HCT116 (cell line): ENCODE measurements at regions not wholly inside any gene's neighbourhood (a gene's known extent, or its start where the extent isn't known, plus 50 kb on each side); places are given as distances from the start of the nearest gene placed in this dataset.

ENCODE experiments used
- ATAC-seq: fragments of 200-7000 bp; cut with Tn5 transposase; 2 replicates; pipeline ENCODE4 v1.9.1; 2020; ENCODE audit warnings: mild to moderate bottlenecking, moderate library complexity
- BruUV-seq: library from RNA; stranded (reverse); fragments of 400-500 nt; replicated peaks from 2 replicates; lab custom pipeline; 2021; lab: Mats Ljungman, UMichigan
- CTCF ChIA-PET: fragments of 300-600 bp; sonication (Branson Sonifier 250); formaldehyde crosslinking; loops from one replicate; lab custom pipeline; 2021; ENCODE audit warnings: antibody characterized with exemption; lab: Charles Lee
- POLR2A ChIA-PET: fragments of 300-600, 350-600 bp; sonication (Branson Sonifier 250); formaldehyde crosslinking; loops from one replicate; lab custom pipeline; 2021; ENCODE audit warnings: antibody characterized with exemption; lab: Charles Lee
- RAD21 ChIA-PET, 2 experiments: fragments of 300-600 bp; sonication (Branson Sonifier 250); formaldehyde crosslinking; loops; one replicate each; lab custom pipeline; 2023; ENCODE audit warnings: low total read pairs in 2 of 2; ENCODE audit not compliant: uncharacterized antibody in 2 of 2, unreplicated experiment in 2 of 2, low non-redundant PET in 1 of 2; lab: Charles Lee
- DNase-seq: peaks from one replicate; pipeline ENCODE4 v3.0.0-alpha.2; 2010; ENCODE audit warnings: low read depth, low spot score
- H2AFZ ChIP-seq: fragments of 200-600 bp; shearing (Covaris generic), sonication (generic); 2 replicates; pipeline ENCODE4 v1.6.1; 2017; ENCODE audit warnings: low read depth, mixed run types, mixed read lengths, antibody characterized with exemption, low read length; ENCODE audit not compliant: poor library complexity, severe bottlenecking
- H3K27ac ChIP-seq: 2 replicates; pipeline ENCODE4 v1.5.1; 2012; ENCODE audit warnings: low read depth, low read length
- H3K27me3 ChIP-seq: fragments of 200-600 bp; sonication (generic); 2 replicates; pipeline ENCODE4 v1.6.1; 2016; ENCODE audit warnings: mixed run types, low read length, mixed read lengths; ENCODE audit not compliant: insufficient read depth
- H3K36me3 ChIP-seq, 2 experiments: fragments of 200-500 bp in 1 of 2; fragments of 200-600 bp in 1 of 2; sonication (Bioruptor generic) in 1 of 2; sonication (generic) in 1 of 2; 2 replicates each; pipeline versions ENCODE4 v1.5.1 to v1.6.1; 2014 to 2016; ENCODE audit warnings: low read length in 2 of 2, inconsistent platforms in 1 of 2, mixed read lengths in 1 of 2, mixed run types in 1 of 2; ENCODE audit not compliant: insufficient read depth in 2 of 2, control insufficient read depth in 1 of 2
- H3K4me1 ChIP-seq, 2 experiments: fragments of 200-600 bp in 1 of 2; sonication (generic) in 1 of 2; 2 replicates each; pipeline versions ENCODE4 v1.5.1 to v1.6.1; 2012 to 2017; ENCODE audit warnings: low read length in 2 of 2, inconsistent platforms in 1 of 2, mild to moderate bottlenecking in 1 of 2, mixed read lengths in 1 of 2, mixed run types in 1 of 2, moderate library complexity in 1 of 2; ENCODE audit not compliant: insufficient read depth in 2 of 2, control insufficient read depth in 1 of 2
- H3K4me2 ChIP-seq: fragments of 200-600 bp; sonication (generic); 2 replicates; pipeline ENCODE4 v1.6.1; 2017; ENCODE audit warnings: mixed run types, low read length, mixed read lengths
- H3K4me3 ChIP-seq, 2 experiments: fragments of 200-600 bp in 1 of 2; sonication (generic) in 1 of 2; replicated peaks in 1 of 2; 2 replicates each; pipeline ENCODE4 v1.5.1; 2011 to 2016; ENCODE audit warnings: low read length in 2 of 2, control low read depth in 1 of 2, low read depth in 1 of 2, mild to moderate bottlenecking in 1 of 2, mixed read lengths in 1 of 2, mixed run types in 1 of 2
- H3K79me2 ChIP-seq: fragments of 200-600 bp; sonication (generic); 2 replicates; pipeline ENCODE4 v1.6.1; 2017; ENCODE audit warnings: mild to moderate bottlenecking, mixed run types, low read length, moderate library complexity, mixed read lengths; ENCODE audit not compliant: insufficient read depth
- H3K9ac ChIP-seq: fragments of 200-600 bp; sonication (generic); 2 replicates; pipeline ENCODE4 v1.6.1; 2016; ENCODE audit warnings: low read length, mixed read lengths
- H3K9me2 ChIP-seq: fragments of 200-600 bp; sonication (generic), shearing (Covaris generic); 2 replicates; pipeline ENCODE4 v1.6.1; 2017; ENCODE audit warnings: mixed run types, mild to moderate bottlenecking, moderate library complexity; ENCODE audit not compliant: insufficient read depth
- H3K9me3 ChIP-seq, 2 experiments: fragments of 200-500 bp in 1 of 2; fragments of 200-600 bp in 1 of 2; sonication (Bioruptor generic) in 1 of 2; sonication (generic) in 1 of 2; 2 replicates each; pipeline ENCODE4 v1.6.1; 2014 to 2017; ENCODE audit warnings: low read length in 2 of 2, mixed read lengths in 2 of 2, inconsistent platforms in 1 of 2, low read depth in 1 of 2, mild to moderate bottlenecking in 1 of 2, mixed run types in 1 of 2, moderate library complexity in 1 of 2; ENCODE audit not compliant: control insufficient read depth in 1 of 2, insufficient read depth in 1 of 2
- H4K20me1 ChIP-seq: fragments of 200-600 bp; sonication (generic), shearing (Covaris generic); 2 replicates; pipeline ENCODE4 v1.6.1; 2017; ENCODE audit warnings: mixed run types, mild to moderate bottlenecking, moderate library complexity; ENCODE audit not compliant: insufficient read depth
- ATF3 ChIP-seq: IDR thresholded peaks from 2 replicates; pipeline ENCODE4 v1.6.1; 2012
- CBX3 ChIP-seq: IDR thresholded peaks from 2 replicates; pipeline ENCODE4 v1.6.1; 2012; ENCODE audit warnings: low read depth
- CEBPB ChIP-seq: IDR thresholded peaks from 2 replicates; pipeline ENCODE4 v1.6.1; 2012; ENCODE audit warnings: low read depth
- EZH2phosphoT487 ChIP-seq: fragments of 200-600 bp; IDR thresholded peaks from 2 replicates; pipeline ENCODE4 v1.6.1; 2018; ENCODE audit warnings: antibody characterized with exemption, borderline replicate concordance
- FOSL1 ChIP-seq: IDR thresholded peaks from 2 replicates; pipeline ENCODE4 v1.6.1; 2012; ENCODE audit warnings: low read depth
- MAX ChIP-seq: IDR thresholded peaks from 2 replicates; pipeline ENCODE4 v1.6.1; 2012
- POLR2A ChIP-seq: IDR thresholded peaks from 2 replicates; pipeline ENCODE4 v1.7.0; 2011; ENCODE audit warnings: borderline replicate concordance; ENCODE audit not compliant: insufficient read depth, insufficient read length; ENCODE audit errors: extremely low read depth
- POLR2AphosphoS5 ChIP-seq: IDR thresholded peaks from 2 replicates; pipeline ENCODE4 v1.6.1; 2011; ENCODE audit warnings: mild to moderate bottlenecking, low read depth, low read length, moderate library complexity
- RAD21 ChIP-seq: IDR thresholded peaks from 2 replicates; pipeline ENCODE4 v1.6.1; 2012; ENCODE audit warnings: low read depth, mild to moderate bottlenecking
- REST ChIP-seq: IDR thresholded peaks from 2 replicates; pipeline ENCODE4 v1.6.1; 2012; ENCODE audit warnings: low read depth
- SIN3A ChIP-seq: IDR thresholded peaks from 2 replicates; pipeline ENCODE4 v1.6.1; 2012; ENCODE audit warnings: low read depth
- SP1 ChIP-seq: IDR thresholded peaks from 2 replicates; pipeline ENCODE4 v1.6.1; 2012; ENCODE audit warnings: low read depth
- TCF7L2 ChIP-seq: IDR thresholded peaks from 2 replicates; pipeline ENCODE4 v1.7.0; 2011; ENCODE audit warnings: borderline replicate concordance, inconsistent platforms; ENCODE audit not compliant: insufficient read depth, insufficient read length; ENCODE audit errors: extremely low read depth
- intact Hi-C: fragments of 100-400 bp; cut with micrococcal nuclease; formaldehyde crosslinking; loops from 2 replicates; pipeline ENCODE4 v1.10.0; 2022

GRCh38 chr3:130627882-130628281 is 110.9 kb downstream of the COL6A6 start:
- no peak overlapping the region for H3K27ac ChIP-seq
- no peak for TF ChIP-seq POLR2AphosphoS5
- no peak for TF ChIP-seq TCF7L2
- TF ChIP-seq CEBPB: no peak
- TF ChIP-seq ATF3: no peak
- TF ChIP-seq POLR2A: no peak
- TF ChIP-seq CBX3: no peak
- no peak for TF ChIP-seq RAD21
- TF ChIP-seq SIN3A: no peak
- no peak for TF ChIP-seq EZH2phosphoT487
- no peak for TF ChIP-seq FOSL1
- TF ChIP-seq MAX: no peak
- TF ChIP-seq SP1: no peak
- TF ChIP-seq REST: no peak
- H3K9me2 ChIP-seq: no peaks in the 10 kb centered on the region
- no peaks in the 10 kb centered on the region for H3K79me2 ChIP-seq
- intact Hi-C loops: no loop called here
- H3K36me3 ChIP-seq: no peaks in the 10 kb centered on the region
- DNase-seq (no peak), ATAC-seq (no peak)
- CTCF ChIA-PET: no interaction called here
- POLR2A ChIA-PET: no interaction called here
- H3K9ac ChIP-seq: no peak overlapping the region
- no TSS peak for BruUV-seq
- H3K4me2 ChIP-seq: no peak overlapping the region
- H2AFZ ChIP-seq: no peak overlapping the region
- no peaks in the 10 kb centered on the region for H3K4me1 ChIP-seq
- peaks cover 25% of the 10 kb centered on the region for H3K27me3 ChIP-seq
- H3K9me3 ChIP-seq: no peaks in the 10 kb centered on the region
- RAD21 ChIA-PET: no interaction called here
- no peak overlapping the region for H3K4me3 ChIP-seq
- H4K20me1 ChIP-seq: no peaks in the 10 kb centered on the region
